ENCODE measurements at regions not wholly inside any gene's neighbourhood (a gene's known extent, or its start where the extent isn't known, plus 50 kb on each side); places are given as distances from the start of the nearest gene placed in this dataset.
"Not testable (repeated sequence)": the region's sequence is repeated elsewhere in the genome, so short reads cannot be mapped to it uniquely, and the experiment has no call there.

GRCh38 chr5:9742848-9743247 lies 112.7 kb upstream of the TAS2R1 start:
- H3K4me3 ChIP-seq (ENCODE audit: low read depth, low read length), result no peak overlapping the region
- in situ Hi-C loops (cut with HindIII; ENCODE audit: low sequenced_read_pairs), result no loop called here
- TF ChIP-seq CTCF (IDR thresholded peaks at IDR 0.05; ENCODE audit: low read depth, low read length), result no peak
- DNase-seq (ENCODE audit: low read depth, low spot score), result no peak

GRCh38 chr5:9739135-9739534 lies 109.0 kb upstream of the TAS2R1 start:
- DNase-seq (ENCODE audit: low read depth, low spot score), result no peak
- TF ChIP-seq CTCF (IDR thresholded peaks at IDR 0.05; ENCODE audit: low read depth, low read length), result no peak
- in situ Hi-C loops (cut with HindIII; ENCODE audit: low sequenced_read_pairs), result no loop called here
- no peak overlapping the region for H3K4me3 ChIP-seq (ENCODE audit: low read depth, low read length)

DNA sequence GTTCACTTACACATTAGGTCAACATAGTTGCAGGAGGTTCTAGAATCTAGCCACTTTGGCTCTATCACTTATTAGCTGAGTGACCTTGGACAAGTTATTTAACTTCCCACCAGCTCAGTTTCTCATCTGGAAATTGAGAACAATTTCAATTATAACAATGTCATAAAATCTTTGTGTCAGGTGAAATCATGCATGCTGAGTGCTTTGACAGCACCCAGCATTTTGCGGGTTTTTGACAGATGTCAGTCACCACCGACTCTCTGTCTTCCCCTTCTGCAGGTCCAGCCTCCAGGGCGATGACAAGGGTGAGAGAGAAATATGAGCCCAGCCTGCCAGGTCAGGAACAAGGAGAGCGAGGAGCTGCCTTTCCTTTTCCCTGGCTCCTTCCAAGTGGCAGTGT lies 107.1 kb upstream of the TAS2R1 start:
- H3K4me3 ChIP-seq (ENCODE audit: low read depth, low read length), result no peak overlapping the region
- DNase-seq (ENCODE audit: low read depth, low spot score), result no peak
- in situ Hi-C loops (cut with HindIII; ENCODE audit: low sequenced_read_pairs), result no loop called here
- no peak for TF ChIP-seq CTCF (IDR thresholded peaks at IDR 0.05; ENCODE audit: low read depth, low read length)

DNA sequence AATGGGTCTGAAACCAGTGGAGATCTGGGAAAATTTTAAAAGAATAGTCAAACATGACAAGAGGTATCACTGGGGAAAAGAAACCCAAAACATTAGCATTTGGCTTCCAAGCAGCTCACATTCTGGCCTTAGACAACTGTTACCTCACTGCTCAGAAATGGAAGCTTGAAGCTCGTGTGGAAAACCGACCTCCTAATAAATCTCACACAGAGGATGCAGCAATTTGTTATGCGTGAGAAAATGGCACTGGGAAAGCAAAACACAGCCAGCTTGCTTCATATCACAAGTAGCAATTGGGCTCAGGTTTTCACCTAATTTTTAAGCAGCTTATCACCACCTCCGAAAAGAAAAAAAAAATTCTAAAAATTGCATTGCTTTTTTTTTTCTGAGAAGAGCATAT lies 103.3 kb upstream of the TAS2R1 start:
- H3K4me3 ChIP-seq (ENCODE audit: low read depth, low read length), result no peak overlapping the region
- TF ChIP-seq CTCF (IDR thresholded peaks at IDR 0.05; ENCODE audit: low read depth, low read length), result no peak
- no peak for DNase-seq (ENCODE audit: low read depth, low spot score)
- in situ Hi-C loops (cut with HindIII; ENCODE audit: low sequenced_read_pairs), result no loop called here

GRCh38 chr5:9731159-9731558 lies 101.0 kb upstream of the TAS2R1 start:
- in situ Hi-C loops (cut with HindIII; ENCODE audit: low sequenced_read_pairs), result no loop called here
- no peak for DNase-seq (ENCODE audit: low read depth, low spot score)
- H3K4me3 ChIP-seq (ENCODE audit: low read depth, low read length), result no peak overlapping the region
- no peak for TF ChIP-seq CTCF (IDR thresholded peaks at IDR 0.05; ENCODE audit: low read depth, low read length)

- TF ChIP-seq CTCF (IDR thresholded peaks at IDR 0.05; ENCODE audit: low read depth, low read length), result no peak
- in situ Hi-C loops (cut with HindIII; ENCODE audit: low sequenced_read_pairs), result no loop called here
- DNase-seq (ENCODE audit: low read depth, low spot score), result no peak
- no peak overlapping the region for H3K4me3 ChIP-seq (ENCODE audit: low read depth, low read length)
Observed at GRCh38 chr5:9728261-9728660, 98.1 kb upstream of the TAS2R1 start.

DNA sequence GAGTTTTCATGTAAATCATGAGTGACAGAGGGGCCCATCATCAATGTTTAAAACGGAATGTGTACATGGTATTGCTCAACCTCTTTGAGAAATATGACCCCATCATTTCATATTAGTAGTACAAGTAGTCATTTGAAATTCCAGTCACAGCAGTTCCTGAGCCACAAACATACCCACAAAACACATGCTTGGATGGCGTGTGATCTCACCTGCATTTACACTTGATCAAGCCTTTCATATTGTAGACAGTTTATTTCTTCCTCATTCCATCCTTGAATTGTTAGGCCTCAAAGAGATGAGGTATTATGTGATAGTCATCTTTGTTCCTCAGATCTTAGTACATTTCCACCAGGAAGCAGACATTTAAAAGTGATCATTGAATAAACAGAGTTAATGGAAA lies 96.8 kb upstream of the TAS2R1 start:
- DNase-seq (ENCODE audit: low read depth, low spot score), result no peak
- no peak overlapping the region for H3K4me3 ChIP-seq (ENCODE audit: low read depth, low read length)
- TF ChIP-seq CTCF (IDR thresholded peaks at IDR 0.05; ENCODE audit: low read depth, low read length), result no peak
- in situ Hi-C loops (cut with HindIII; ENCODE audit: low sequenced_read_pairs), result no loop called here

DNA sequence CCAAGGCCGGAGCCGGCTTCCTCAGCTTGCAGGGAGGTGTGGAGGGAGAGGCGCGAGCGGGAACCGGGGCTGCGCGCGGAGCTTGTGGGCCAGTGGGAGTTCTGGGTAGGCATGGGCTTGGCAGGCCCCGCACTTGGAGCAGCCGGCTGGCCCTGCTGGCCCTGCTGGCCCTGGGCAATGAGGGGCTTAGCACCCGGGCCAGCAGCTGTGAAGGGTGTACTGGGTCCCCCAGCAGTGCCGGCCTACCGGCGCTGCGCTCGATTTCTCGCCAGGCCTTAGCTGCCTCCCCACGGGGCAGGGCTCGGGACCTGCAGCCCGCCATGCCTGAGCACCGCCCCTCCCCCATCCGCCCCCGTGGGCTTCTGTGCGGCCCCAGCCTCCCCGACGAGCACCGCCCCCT lies 95.1 kb upstream of the TAS2R1 start:
- in situ Hi-C loops (cut with HindIII; ENCODE audit: low sequenced_read_pairs); H3K4me3 ChIP-seq (ENCODE audit: low read depth, low read length); DNase-seq (ENCODE audit: low read depth, low spot score): not testable (repeated sequence)

All from astrocyte of the spinal cord (primary cell).